Trophoblast cell (in vitro differentiated cells and primary cell): ENCODE measurements at regions not wholly inside any gene's neighbourhood (a gene's known extent, or its start where the extent isn't known, plus 50 kb on each side); places are given as distances from the start of the nearest gene placed in this dataset.
A peak's percentile ranks its signal among the peaks of the same experiment; 100 is the strongest.

Source experiments
- DNase-seq, 2 donors: peaks; one replicate each; pipeline ENCODE4 v3.0.0-alpha.2; 2016
- H2AFZ ChIP-seq: 2 replicates; pipeline ENCODE4 v1.6.1; 2013; ENCODE audit warnings: low read length, moderate library complexity, mild to moderate bottlenecking; ENCODE audit not compliant: insufficient read depth, poor library complexity
- H2AK5ac ChIP-seq: 2 replicates; pipeline ENCODE4 v1.6.1; 2013; ENCODE audit warnings: mild to moderate bottlenecking, low read length
- H2BK120ac ChIP-seq: 2 replicates; pipeline ENCODE4 v1.6.1; 2013; ENCODE audit warnings: low read length, mild to moderate bottlenecking, moderate library complexity; ENCODE audit not compliant: insufficient read depth, poor library complexity
- H2BK12ac ChIP-seq: 2 replicates; pipeline ENCODE4 v1.6.1; 2013; ENCODE audit warnings: mild to moderate bottlenecking, low read length, moderate library complexity
- H2BK5ac ChIP-seq: 2 replicates; pipeline ENCODE4 v1.6.1; 2013; ENCODE audit warnings: low read length, low read depth, moderate library complexity, mild to moderate bottlenecking; ENCODE audit not compliant: poor library complexity
- H3K14ac ChIP-seq: 2 replicates; pipeline ENCODE4 v1.6.1; 2013; ENCODE audit warnings: mild to moderate bottlenecking, low read length
- H3K18ac ChIP-seq: 2 replicates; pipeline ENCODE4 v1.6.1; 2013; ENCODE audit warnings: mild to moderate bottlenecking, low read length
- H3K23ac ChIP-seq: 2 replicates; pipeline ENCODE4 v1.6.1; 2013; ENCODE audit warnings: low read length
- H3K27ac ChIP-seq: 2 replicates; pipeline ENCODE4 v1.5.1; 2013; ENCODE audit warnings: low read depth, mild to moderate bottlenecking, inconsistent platforms, low read length, moderate library complexity
- H3K27me3 ChIP-seq: 2 replicates; pipeline ENCODE4 v1.6.1; 2013; ENCODE audit warnings: inconsistent platforms, mild to moderate bottlenecking, low read length, moderate library complexity; ENCODE audit not compliant: insufficient read depth
- H3K36me3 ChIP-seq, 2 experiments: 1 replicate in 1 of 2; 2 replicates in 1 of 2; pipeline ENCODE4 v1.6.1; 2013; ENCODE audit warnings: low read length in 2 of 2, mild to moderate bottlenecking in 2 of 2, moderate library complexity in 1 of 2; ENCODE audit not compliant: insufficient read depth in 2 of 2, control insufficient read depth in 1 of 2
- H3K4ac ChIP-seq: 2 replicates; pipeline ENCODE4 v1.6.1; 2013; ENCODE audit warnings: low read depth, mild to moderate bottlenecking, low read length, moderate library complexity
- H3K4me1 ChIP-seq, 2 experiments: 1 replicate in 1 of 2; 2 replicates in 1 of 2; pipeline ENCODE4 v1.6.1; 2013; ENCODE audit warnings: low read length in 2 of 2, mild to moderate bottlenecking in 2 of 2, moderate library complexity in 1 of 2; ENCODE audit not compliant: insufficient read depth in 2 of 2, control insufficient read depth in 1 of 2
- H3K4me2 ChIP-seq: 2 replicates; pipeline ENCODE4 v1.6.1; 2013; ENCODE audit warnings: inconsistent platforms, mild to moderate bottlenecking, low read length, moderate library complexity
- H3K4me3 ChIP-seq: 2 replicates; pipeline ENCODE4 v1.5.1; 2013; ENCODE audit warnings: mild to moderate bottlenecking, low read depth, low read length, inconsistent platforms
- H3K79me1 ChIP-seq: one replicate; pipeline ENCODE4 v1.6.1; 2013; ENCODE audit warnings: low read length
- H3K79me2 ChIP-seq: 2 replicates; pipeline ENCODE4 v1.6.1; 2013; ENCODE audit warnings: low read length, mild to moderate bottlenecking; ENCODE audit not compliant: control insufficient read depth, insufficient read depth, poor library complexity
- H3K9ac ChIP-seq: 2 replicates; pipeline ENCODE4 v1.6.1; 2013; ENCODE audit warnings: mild to moderate bottlenecking, low read length
- H3K9me3 ChIP-seq: 2 replicates; pipeline ENCODE4 v1.6.1; 2013; ENCODE audit warnings: low read depth, mild to moderate bottlenecking, control low read depth, inconsistent platforms, low read length; ENCODE audit not compliant: insufficient read depth
- H4K12ac ChIP-seq: 2 replicates; pipeline ENCODE4 v1.6.1; 2013; ENCODE audit warnings: low read depth, mild to moderate bottlenecking, low read length, moderate library complexity
- H4K8ac ChIP-seq: 2 replicates; pipeline ENCODE4 v1.6.1; 2013; ENCODE audit warnings: low read depth, mild to moderate bottlenecking, low read length, moderate library complexity
- H4K91ac ChIP-seq: one replicate; pipeline ENCODE4 v1.6.1; 2013; ENCODE audit warnings: low read depth, mild to moderate bottlenecking, low read length, moderate library complexity
- WGBS: extraction: QIAGEN DNeasy Blood & Tissue Kit; methylation state at CpG from one replicate; pipeline ENCODE4 v1.1.7; 2013; ENCODE audit warnings: missing lambda C conversion rate; ENCODE audit not compliant: insufficient read length, insufficient coverage; ENCODE audit errors: extremely low coverage; 5-methylcytosine and 5-hydroxymethylcytosine counted together

GRCh38 chr11:56932572-56933220 lies 56.0 kb upstream of the OR5AK2 start:
- no peak overlapping the region for H3K4me3 ChIP-seq
- H2BK12ac ChIP-seq = no peak overlapping the region
- H3K36me3 ChIP-seq = no peaks in the 10 kb centered on the region
- H3K27me3 ChIP-seq = no peaks in the 10 kb centered on the region
- H2AFZ ChIP-seq = no peak overlapping the region
- H3K79me2 ChIP-seq = no peaks in the 10 kb centered on the region
- H2BK5ac ChIP-seq = no peak overlapping the region
- no peak overlapping the region for H4K12ac ChIP-seq
- no peak overlapping the region for H2AK5ac ChIP-seq
- no peak overlapping the region for H3K9ac ChIP-seq
- no peak overlapping the region for H3K27ac ChIP-seq
- no peak overlapping the region for H3K4me2 ChIP-seq
- H3K14ac ChIP-seq = no peak overlapping the region
- H3K23ac ChIP-seq = no peak overlapping the region
- H4K8ac ChIP-seq = no peak overlapping the region
- H3K4me1 ChIP-seq = no peaks in the 10 kb centered on the region
- H4K91ac ChIP-seq = no peak overlapping the region
- no peaks in the 10 kb centered on the region for H3K79me1 ChIP-seq
- no peaks in the 10 kb centered on the region for H3K9me3 ChIP-seq
- WGBS = no CpG with 5 or more reads among the region's 5 CpGs
- no peak overlapping the region for H2BK120ac ChIP-seq
- H3K4ac ChIP-seq = no peak overlapping the region
- peak; percentile 20 to 30 for DNase-seq
- H3K18ac ChIP-seq = no peak overlapping the region

DNA sequence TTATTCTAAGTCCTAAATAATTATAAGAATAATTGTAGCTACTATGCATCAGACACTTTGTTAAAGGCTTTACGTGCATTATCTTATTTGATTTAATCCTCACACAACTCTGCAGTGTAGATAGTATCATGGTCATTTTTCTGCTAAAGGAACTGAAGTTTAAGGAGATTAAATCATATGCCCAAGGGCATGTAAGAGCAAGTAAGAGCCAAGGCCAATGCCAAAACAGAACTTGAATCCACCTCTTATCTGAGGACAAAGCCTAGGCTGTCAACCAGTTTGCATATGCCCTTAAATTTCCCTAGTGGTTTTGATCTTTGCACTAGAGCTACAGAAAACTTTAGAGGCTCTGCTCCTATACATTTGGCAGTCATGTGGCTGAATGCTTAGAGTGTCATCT lies 65.6 kb upstream of the OR5AK2 start:
- no peak overlapping the region for H2BK5ac ChIP-seq
- no peak overlapping the region for H3K27ac ChIP-seq
- no peak overlapping the region for H3K14ac ChIP-seq
- H3K4ac ChIP-seq = no peak overlapping the region
- no peak overlapping the region for H3K4me3 ChIP-seq
- H3K4me2 ChIP-seq = no peak overlapping the region
- no peaks in the 10 kb centered on the region for H3K79me1 ChIP-seq
- WGBS = no CpG with 5 or more reads among the region's 1 CpG
- H3K23ac ChIP-seq = no peak overlapping the region
- no peak overlapping the region for H3K9ac ChIP-seq
- H3K27me3 ChIP-seq = no peaks in the 10 kb centered on the region
- no peak overlapping the region for H2BK12ac ChIP-seq
- H3K36me3 ChIP-seq = no peaks in the 10 kb centered on the region
- no peak for DNase-seq
- H4K8ac ChIP-seq = no peak overlapping the region
- no peak overlapping the region for H2BK120ac ChIP-seq
- H4K91ac ChIP-seq = no peak overlapping the region
- H3K9me3 ChIP-seq = no peaks in the 10 kb centered on the region
- H2AFZ ChIP-seq = no peak overlapping the region
- H2AK5ac ChIP-seq = no peak overlapping the region
- H3K79me2 ChIP-seq = no peaks in the 10 kb centered on the region
- no peak overlapping the region for H3K18ac ChIP-seq
- H4K12ac ChIP-seq = no peak overlapping the region
- H3K4me1 ChIP-seq = no peaks in the 10 kb centered on the region

- H3K9ac ChIP-seq = no peak overlapping the region
- WGBS = no CpG with 5 or more reads among the region's 1 CpG
- no peak overlapping the region for H3K14ac ChIP-seq
- no peaks in the 10 kb centered on the region for H3K79me2 ChIP-seq
- no peak for DNase-seq
- no peaks in the 10 kb centered on the region for H3K9me3 ChIP-seq
- no peak overlapping the region for H3K23ac ChIP-seq
- H2BK5ac ChIP-seq = no peak overlapping the region
- H2BK12ac ChIP-seq = no peak overlapping the region
- H2AK5ac ChIP-seq = no peak overlapping the region
- no peaks in the 10 kb centered on the region for H3K36me3 ChIP-seq
- H3K4ac ChIP-seq = no peak overlapping the region
- no peak overlapping the region for H4K91ac ChIP-seq
- no peak overlapping the region for H4K12ac ChIP-seq
- no peak overlapping the region for H3K4me3 ChIP-seq
- H2BK120ac ChIP-seq = no peak overlapping the region
- H2AFZ ChIP-seq = no peak overlapping the region
- no peaks in the 10 kb centered on the region for H3K4me1 ChIP-seq
- no peaks in the 10 kb centered on the region for H3K79me1 ChIP-seq
- H4K8ac ChIP-seq = no peak overlapping the region
- no peaks in the 10 kb centered on the region for H3K27me3 ChIP-seq
- no peak overlapping the region for H3K4me2 ChIP-seq
- no peak overlapping the region for H3K18ac ChIP-seq
- H3K27ac ChIP-seq = no peak overlapping the region
These were observed 66.3 kb upstream of the OR5AK2 start for GRCh38 chr11:56922421-56922820.

GRCh38 chr11:56917708-56918400 lies 70.9 kb upstream of the OR5AK2 start:
- Histone ChIP-seq H2AK5ac (no peak overlapping the region), H3K79me2 (no peaks in the 10 kb centered on the region), H3K79me1 (no peaks in the 10 kb centered on the region), H3K4me2 (no peak overlapping the region), H2BK5ac (no peak overlapping the region), H3K9ac (no peak overlapping the region), H3K36me3 (no peaks in the 10 kb centered on the region), H3K14ac (no peak overlapping the region), H3K18ac (no peak overlapping the region), H2BK12ac (no peak overlapping the region), H3K4me1 (no peaks in the 10 kb centered on the region), H3K27me3 (no peaks in the 10 kb centered on the region), H4K8ac (no peak overlapping the region), H4K91ac (no peak overlapping the region), H3K4me3 (no peak overlapping the region), H3K9me3 (no peaks in the 10 kb centered on the region), H3K27ac (peak overlapping the region; percentile 1), H2BK120ac (no peak overlapping the region), H4K12ac (no peak overlapping the region), H2AFZ (no peak overlapping the region), H3K4ac (no peak overlapping the region), H3K23ac (no peak overlapping the region)
- no CpG with 5 or more reads among the region's 3 CpGs for WGBS
- no peak for DNase-seq
